ENCODE measurements at regions not wholly inside any gene's neighbourhood (a gene's known extent, or its start where the extent isn't known, plus 50 kb on each side); places are given as distances from the start of the nearest gene placed in this dataset.

DNA sequence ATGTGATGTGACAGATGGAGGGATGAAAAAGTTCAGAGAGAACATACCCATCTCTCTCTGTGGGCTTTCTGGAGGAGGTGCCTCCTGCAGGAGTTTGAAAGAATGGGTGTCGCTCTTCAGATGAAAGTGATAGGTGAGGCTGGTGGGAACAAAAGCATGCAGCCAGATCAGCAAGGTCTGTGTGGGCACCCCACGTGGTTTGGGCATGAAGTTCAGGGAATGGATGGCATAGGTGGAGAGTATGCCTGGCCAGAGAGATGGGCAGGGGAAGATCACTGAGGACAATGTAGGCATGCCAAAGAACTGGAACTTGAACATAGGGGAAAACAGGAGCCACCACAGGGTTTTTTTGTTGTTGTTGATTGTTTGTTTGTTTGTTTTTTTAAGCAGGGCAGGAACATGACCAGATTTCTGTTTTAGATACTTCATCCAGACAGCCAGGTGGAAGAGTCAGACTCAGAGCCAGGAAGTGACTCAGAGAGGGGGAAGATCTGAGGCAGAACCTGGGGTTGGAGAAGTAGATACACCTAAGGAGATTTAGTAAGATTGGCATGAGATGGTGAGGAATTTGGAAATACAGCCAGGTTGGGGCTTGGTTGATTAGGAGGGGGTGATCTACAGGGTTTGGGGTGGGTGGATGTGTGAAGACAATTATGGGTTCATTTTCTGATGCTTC lies 64.8 kb upstream of the CLSTN2 start:
- DNase-seq: no peak

DNA sequence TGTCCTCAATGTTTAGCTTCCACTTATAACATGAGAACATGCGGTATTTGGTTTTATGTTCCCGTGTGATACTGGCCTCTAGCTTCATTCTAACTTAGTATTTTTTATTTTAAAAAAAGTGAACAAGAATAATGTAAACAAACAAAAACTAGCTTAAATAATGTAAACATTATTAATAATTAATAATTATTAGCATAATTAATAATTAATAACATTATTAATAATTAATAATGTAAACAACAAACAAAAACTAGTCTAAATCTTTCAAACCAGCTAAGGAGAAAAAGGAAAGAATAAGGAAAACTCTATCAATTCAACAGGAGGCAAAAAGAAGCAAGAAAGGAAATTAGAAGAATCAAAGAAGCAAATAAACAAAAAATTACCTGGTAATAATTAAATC lies 66.2 kb upstream of the CLSTN2 start:
- DNase-seq: no peak

DNA sequence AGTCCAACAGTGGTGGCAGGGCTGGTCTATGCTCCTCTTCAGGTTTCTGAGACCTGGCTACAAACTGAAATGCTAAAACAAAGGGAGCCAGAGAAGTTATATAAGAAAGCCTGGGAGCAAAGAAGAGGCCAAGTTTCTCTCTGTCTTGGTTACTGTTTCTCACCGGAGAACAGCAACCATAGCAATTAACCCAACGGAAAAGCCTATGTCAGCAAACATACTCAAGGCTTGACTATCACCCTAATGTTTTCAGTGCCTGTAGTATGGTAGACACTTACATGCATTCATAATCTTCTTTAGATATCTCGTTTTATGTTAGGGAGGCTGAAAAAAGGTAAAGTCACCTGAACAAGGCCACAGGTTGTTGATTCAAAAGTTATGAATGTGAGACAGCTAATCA lies 86.3 kb upstream of the CLSTN2 start:
- no peak for DNase-seq

DNA sequence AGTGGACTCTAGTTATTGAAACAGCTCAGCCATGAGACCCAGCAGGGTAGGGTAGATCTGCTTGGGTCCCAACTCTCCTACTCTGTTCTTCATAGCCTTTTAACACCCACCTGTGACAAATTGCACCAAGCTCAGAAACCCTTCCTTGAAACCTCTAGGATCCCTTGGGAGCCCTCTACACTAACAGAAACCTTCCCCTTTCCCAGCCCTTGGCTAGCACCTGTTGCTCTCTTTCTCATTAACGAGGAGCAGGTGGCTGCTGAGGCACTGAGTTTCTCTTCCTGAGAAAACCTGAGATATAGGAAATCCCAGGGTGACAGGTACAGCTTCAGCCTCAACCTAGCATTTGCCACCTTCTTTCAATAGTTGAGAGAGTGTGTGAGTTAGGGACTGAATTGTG lies 88.3 kb upstream of the CLSTN2 start:
- DNase-seq: no peak

DNA sequence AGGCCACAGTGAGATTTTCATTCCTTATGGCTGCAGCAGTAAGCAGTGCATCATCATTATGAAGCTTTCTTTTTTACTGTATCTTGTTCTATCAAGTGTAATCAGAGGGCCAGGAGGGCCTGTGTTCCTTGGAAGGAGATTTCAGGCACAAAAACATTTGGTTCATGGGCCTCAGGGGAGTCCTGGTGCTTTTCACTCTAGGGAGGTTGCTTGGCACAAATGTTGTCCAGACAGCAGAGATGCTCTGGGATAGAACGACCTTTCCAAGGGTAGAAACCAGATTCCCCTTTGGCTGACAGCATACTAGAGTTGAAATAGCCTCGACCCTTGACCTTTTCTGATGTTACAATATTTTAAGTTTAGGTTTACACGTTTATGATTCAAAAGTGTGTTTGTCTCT lies 95.3 kb upstream of the CLSTN2 start:
- no peak for DNase-seq

DNA sequence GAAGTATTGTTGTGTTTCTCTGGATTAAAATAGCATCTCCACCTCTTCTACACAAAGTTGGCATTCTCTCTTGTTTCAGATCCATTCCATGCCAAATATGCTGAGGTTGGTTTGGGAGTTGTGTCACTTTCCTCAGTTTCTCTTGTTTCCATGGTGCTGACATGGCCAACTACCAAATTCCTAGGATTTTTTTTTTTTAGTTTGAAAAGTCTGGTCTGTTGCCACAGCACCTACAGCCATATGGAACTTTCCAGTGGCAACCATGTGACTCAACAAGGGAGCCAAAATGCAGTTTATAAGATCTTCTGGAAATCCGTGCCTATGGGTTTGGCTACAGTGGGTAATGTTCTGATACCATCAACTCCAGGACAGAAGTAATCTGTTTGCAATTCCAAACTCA lies 96.0 kb upstream of the CLSTN2 start:
- DNase-seq: no peak

DNA sequence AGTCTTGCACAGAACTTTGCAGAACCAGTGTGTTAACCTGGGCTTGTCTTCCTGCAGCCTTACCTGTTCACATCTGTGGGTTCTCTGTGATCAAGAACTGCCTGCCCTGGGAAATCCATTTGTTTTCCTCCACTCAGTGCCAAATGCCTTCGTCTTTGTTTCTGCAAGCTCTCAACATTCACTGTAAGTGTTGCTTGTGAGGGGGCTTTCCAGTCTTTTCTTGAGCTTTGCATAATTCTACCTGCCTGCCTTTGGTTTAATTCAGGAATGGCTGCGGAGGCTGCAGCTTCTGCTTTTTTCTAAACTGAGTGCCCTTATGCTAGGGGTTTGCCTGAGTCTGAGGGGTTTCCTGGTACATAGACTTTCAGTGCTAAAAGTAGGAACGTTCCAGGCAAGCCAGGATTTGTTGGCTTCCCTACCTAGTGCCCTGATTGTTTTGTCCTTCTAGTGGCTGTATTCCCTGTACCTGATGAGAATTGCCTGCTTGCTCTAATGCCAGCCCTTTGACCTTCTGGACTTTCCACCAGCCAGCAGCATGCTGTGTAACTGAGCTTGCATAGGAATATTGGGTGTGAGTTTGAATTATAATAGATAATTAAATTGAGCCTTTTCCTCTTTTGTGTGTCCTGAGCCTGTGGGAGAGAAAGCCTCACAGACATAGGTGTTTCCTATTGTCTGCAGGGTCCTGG lies 96.6 kb upstream of the CLSTN2 start:
- no peak for DNase-seq

DNA sequence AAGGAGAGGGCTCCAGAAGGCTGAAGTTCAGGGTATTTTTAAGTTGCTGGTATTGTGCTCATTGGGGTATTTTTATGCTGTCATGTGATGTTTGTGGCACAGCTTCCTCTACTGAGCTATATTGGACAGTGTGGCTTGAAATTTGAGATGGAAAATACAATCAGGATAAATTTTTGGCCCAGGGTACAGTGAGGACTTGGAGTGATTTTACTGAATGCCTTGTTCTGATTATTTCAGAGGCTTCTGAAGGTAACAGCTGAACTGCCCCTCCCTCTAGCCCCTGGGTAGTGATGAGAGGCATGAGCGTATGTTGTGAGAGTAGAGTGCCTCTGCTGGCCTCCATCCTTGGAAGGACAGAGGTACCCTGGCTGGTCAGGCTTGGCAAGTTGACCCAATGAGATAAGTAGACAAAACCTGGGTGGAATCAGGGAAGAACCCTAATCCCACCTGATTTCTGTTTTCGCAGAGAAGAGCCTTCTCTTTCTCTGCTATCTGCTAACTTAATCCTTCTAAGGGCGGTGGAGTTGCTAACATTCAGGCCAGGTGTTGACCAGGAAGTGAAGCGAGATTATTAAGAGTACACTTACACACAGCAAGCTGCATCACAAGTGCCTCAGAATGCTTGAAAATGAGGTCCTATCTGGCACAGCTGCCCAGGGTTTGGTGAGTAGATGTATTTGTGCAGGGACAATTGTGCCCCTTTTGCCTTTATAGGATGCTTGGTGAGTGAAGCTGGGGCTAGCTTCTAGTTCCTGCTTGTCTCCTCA lies 98.1 kb upstream of the CLSTN2 start:
- DNase-seq: no peak

DNA sequence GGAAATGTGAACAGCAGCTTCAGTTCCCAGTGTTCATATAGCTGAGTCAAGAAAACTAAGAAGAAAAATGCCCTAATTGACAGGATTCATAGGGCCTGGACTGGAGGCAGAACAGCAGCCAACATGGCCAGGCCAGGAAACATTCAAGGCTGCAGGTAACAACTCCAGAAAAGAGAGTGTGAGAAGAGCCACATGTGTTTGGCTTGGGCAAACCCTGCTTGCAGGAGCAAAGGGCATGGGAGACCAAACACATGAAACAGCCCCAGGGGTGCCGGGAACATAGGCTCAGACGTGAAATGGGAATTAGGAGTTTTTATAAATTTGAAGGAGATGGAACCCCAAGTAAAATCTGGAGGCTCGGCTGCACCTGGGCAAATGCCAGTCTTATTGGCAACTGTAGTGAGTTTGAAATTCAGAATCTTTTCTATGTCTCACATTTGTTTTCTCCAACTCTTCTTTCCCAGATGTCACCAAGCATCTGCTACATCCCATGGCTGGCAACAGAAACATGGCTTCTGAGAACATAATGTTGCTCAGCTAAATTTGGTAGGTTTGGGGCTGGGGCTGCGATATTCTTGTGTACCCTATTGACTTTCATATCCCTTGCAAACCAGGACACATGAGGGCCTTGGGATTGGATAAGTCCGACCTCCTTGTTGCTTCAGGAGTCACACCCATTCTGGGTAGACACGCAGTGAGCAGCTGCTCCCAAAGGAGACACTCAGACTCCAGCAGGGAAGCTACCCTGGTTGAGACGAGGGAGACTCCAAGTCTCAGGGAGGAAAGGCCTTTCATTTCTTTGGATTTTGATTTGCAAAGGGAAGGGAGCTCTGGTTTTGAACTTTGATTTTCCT lies 98.9 kb upstream of the CLSTN2 start:
- no peak for DNase-seq

DNA sequence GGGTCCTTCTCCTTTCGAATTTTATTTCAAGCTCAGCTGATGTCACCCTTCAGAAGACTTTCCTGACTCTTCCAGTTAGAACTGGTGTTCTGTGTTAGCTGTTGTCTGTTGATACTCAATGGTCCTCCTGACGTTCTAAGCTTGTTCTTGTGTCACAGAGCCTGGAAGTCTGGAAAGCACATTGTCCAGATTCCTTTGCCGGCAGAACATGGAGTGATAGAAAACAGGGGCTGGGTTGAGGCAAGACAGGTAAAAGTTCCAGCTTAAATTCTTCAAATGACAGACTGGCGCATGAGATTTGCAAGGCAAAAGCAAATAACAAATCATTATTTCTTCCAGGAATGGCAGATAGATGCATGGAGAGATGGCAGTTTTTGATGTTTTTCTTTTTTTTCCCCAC lies 102.0 kb upstream of the CLSTN2 start:
- no peak for DNase-seq

DNA sequence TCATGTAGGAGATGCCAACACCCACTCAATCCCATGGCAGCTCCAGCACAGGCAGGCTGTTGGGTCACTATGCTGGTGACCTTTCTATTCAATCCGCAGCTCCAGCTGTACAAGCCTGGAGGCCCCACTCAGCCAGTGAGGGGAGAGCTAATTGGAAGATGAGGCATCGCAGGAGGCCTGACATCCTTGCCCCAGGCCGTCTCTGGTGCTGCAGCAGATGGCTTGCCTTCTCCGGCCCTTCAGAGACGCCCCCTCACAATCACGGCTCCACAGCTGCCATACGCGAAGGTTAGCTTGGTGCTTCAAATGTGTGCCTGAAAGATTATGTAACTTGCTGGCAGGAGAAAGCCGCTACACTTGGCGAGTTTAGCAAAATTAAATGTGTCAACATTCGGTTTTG lies 104.2 kb upstream of the CLSTN2 start:
- DNase-seq: peak; percentile 3

DNA sequence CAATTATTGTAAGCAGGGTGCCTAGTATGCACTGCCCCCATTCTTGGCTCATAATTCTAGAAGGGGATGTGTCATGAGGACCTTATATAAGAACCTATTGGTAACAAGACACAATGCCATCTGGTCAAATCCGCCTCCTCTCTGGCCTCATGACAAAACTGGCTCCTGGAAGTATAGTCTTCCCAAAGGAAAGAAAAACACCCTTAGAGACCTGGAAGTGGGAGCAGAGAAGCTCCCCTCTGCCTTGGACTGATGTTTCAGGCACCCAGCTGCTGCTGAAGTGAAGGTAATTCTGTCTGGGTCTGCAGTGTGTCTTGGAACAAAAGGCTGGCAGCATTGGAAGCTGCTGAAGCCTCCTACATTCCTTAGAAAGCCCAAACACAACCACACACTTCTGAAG lies 107.2 kb upstream of the CLSTN2 start:
- DNase-seq: no peak

DNA sequence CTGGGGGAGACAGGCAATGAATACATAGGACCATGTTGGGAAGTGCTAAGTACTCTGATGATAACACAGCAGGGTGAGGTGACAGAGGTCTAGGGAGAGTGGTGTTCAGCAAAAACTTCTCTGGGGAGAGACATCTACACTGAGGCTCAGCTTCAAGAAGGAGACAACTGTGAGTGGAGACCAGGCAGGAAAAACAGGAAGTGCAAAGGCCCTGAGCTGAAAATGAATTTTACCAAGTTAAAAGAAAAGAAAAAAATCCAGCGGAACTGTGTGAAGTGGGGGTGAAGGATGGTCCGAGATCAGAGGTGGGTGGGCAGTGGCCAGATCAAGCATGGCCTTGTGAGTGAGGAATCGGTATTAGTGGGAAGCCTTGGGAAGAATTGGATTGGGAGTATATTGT lies 110.1 kb upstream of the CLSTN2 start:
- no peak for DNase-seq

DNA sequence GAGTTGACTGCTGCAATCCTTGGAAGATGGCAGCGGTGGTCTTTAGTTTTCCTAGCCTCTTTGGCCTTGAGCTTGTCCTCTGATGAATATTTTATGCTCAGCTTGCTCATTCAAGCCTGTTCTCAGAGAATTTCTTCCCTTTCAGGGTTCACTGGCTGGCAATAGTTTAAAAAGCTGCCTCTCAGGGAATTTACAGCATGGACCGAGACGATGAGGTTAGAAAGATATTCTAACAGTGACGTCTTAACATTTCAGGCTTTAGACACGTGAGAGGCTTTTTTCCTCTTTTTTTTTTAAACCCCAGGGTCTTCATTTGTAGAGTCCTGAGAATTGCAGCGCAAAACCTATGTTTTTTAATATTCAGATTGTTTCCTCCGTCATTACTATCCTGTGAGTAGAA lies 120.3 kb upstream of the CLSTN2 start:
- DNase-seq: no peak

DNA sequence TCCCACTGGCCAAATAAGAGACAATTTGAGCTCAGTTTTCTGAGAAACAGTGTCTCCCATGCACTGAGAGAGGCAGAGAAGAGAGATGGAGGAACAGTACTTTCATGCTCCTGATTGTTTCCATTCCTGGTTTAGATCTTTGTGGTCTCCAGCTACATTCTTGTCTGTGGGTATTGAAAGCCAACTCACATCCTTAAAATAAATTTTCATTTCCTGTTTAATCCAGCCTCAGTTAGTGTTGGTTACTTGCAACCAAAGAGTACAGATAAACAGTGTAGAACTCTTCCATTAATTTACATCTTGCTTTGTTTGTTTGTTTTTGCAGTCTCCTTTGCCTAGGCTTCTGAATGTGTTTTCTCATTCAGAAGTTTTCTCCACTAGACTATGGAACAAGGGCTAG lies 123.7 kb upstream of the CLSTN2 start:
- DNase-seq: no peak

DNA sequence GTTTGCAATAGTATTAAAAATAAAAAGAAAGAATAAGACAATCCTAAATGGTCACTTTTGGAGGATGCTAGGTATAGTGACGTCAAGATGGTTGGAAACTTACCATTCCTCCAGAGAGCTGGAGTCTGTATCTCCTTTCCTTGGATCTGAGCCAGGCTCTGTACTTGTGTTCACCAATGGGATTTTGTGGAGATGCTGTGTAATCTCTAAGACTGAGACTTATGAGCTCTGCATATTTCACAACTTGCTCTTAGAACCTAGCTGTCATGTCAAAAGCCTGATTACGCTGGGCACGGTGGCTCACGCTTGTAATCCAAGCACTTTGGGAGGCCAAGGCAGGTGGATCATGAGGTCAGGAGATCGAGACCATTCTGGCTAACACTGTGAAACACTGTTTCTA lies 126.8 kb upstream of the CLSTN2 start:
- no peak for DNase-seq

DNA sequence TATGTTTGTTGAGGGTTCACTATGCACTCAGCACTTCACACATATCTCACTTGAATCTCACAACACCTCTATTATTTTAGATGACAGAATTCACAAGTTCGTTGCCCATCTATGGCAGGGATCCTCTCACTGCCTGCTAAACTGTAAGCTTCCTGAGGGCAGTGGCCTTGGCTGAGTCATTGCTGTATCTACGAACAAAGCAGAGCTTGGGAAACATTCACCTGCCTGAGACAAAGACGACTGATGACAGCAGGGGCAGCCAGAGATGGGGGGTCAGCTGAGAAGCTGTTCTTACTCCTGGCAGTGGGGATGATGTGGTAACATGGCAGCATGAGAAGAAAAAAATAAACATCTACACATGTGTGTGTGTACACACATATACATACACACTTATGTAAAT lies 125.5 kb upstream of the NMNAT3 start:
- no peak for DNase-seq

DNA sequence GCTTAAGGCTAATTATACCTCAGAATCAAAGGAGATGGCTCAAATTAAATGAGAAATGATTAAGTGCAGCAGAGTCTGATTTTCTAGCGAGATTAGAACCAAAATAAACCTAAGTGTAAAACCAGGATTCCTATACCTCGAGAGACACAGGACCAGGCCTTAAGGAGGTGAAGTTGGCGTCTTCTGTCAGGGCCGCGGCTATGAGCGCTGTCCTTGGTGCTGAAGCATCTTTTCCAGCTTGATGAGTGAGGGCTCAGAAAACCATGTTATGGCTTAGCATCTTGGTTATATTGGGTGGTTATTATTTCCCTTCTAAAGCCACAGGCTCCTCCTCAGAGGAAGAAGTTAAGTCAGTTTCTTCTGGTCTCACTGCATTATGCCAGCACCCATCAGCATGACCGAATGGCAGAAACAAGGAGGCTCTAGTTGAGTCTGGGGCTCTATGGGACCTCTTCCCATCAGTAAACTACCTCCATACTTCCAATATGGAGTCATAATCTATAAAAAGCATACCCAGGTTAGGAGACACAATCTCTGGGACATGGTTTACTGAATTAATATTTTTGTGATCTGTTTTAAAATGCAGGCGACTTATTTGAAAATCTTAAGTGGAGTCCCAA lies 120.1 kb upstream of the NMNAT3 start:
- DNase-seq: no peak

DNA sequence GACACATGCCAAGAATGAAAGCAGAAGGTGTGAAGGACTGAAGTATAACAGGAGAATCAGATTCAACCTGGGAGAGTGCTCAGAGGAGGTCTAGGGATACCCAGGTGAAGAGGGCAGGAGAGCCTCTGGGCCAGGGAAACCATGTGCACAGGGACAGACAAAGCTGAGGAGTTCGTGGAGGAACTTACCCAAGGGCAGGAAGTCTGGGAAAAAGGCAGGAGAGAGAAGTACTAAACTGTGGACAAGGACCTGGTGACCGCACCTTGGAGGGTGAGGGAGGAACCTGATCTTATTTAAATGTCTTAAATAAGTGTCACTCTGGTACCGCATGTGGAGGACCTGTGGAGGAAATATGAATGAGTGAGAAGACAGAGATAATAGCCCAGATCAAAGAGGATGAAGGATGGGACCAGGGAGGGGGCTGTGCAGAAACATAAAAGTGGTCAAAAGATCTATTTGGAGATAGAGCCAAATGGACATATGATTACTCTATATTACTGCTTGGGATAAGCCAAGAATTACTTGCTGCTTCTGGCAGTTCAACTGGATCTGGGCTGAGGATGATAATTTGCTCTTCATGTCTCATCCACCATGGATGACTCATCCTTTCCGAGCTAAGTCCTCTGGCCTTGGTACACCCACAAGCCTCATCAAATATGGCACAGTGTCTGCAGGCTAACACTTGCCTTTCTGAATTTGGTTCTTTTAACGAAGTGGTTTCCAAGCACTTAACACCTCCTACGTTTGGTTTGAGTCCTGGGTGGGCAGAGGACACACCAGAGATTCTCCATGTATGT lies 116.9 kb upstream of the NMNAT3 start:
- DNase-seq: no peak

DNA sequence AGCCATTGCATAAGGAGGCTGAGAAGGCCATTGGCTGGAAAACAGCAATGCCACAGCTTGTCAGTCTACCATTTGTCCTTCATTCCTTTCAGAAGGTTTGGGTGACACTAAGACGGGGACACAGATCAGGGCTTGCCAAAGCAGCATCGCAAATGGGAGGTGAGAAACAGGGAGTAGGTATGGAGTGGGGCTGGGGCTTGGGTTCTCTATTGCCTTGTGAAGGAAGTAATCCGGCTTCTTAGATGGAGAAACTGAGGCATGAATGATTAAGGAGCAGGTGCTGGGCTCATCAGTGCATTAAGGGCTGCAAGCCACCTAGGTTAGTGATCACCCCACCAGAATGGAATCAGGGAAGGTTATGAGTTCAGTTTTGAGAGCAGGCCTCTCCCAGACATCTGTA lies 115.6 kb upstream of the NMNAT3 start:
- DNase-seq: no peak

DNA sequence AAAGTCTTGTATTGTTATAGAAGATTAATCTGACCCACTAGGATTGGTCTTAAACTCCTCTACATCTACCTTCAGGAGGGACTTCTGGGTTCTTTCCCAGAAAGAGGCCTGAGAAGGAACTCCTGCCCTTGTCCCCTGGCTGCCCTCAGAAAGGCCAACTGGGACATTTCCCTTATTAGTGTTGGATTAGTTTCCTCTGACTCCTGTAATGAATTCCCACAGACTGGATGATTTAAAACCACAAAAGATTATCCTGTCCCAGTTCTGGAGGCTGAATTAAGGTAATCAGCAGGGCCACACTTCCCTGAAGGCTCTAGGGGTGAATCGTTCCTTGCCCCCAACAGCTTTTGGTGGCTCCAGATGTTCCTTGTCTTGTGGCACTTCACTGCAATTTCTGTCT lies 102.8 kb upstream of the NMNAT3 start:
- no peak for DNase-seq

DNA sequence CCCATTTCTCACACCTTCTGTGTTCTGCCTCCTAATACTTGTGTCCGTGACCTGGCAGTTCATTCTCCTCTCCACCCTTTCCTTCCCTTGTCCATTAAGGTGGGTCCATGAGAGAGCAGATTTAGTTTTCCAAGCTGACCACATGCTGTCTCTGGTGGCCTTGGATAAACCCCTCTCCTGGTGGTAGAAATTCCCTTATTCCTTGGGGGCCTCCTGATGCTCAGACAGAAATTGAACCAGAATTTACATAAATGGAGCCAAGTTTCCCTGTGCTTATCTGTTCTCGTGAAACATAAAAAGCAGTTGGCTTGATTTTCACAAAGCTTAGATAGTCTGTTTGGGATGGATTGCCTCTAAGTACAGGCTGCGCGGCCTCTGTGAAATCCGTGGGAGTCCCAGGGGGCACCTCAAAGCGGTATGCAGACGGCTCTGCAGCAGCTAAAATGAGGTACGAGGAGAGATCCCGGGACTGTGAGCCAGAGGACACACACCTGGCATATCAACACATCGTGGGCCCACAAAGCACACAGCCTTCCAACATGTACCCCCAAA lies 101.0 kb upstream of the NMNAT3 start:
- no peak for DNase-seq
